ENCODE measurements at regions not wholly inside any gene's neighbourhood (a gene's known extent, or its start where the extent isn't known, plus 50 kb on each side); places are given as distances from the start of the nearest gene placed in this dataset.

GRCh38 chr2:42916324-42916723 is 123.9 kb upstream of the HAAO start:
- TF ChIP-seq CTCF (IDR thresholded peaks at IDR 0.05 in 2 of 3, conservative IDR thresholded peaks at IDR 0.05 in 1 of 3; ENCODE audit: borderline replicate concordance in 1 of 3, insufficient read depth in 1 of 3, low read depth in 2 of 3, low read length in 2 of 3) (no peak), FOSL1 (IDR thresholded peaks at IDR 0.05; ENCODE audit: low read depth) (no peak), POLR2AphosphoS5 (IDR thresholded peaks at IDR 0.05; ENCODE audit: low read depth, low read length) (no peak), MAX (IDR thresholded peaks at IDR 0.05) (no peak), JUND (IDR thresholded peaks at IDR 0.05) (no peak), EZH2 (IDR thresholded peaks at IDR 0.05) (no peak), ZNF274 (IDR thresholded peaks at IDR 0.05; ENCODE audit: low read depth, low read length) (no peak), ZFX (IDR thresholded peaks at IDR 0.05) (no peak), RAD21 (IDR thresholded peaks at IDR 0.05; ENCODE audit: low read depth) (no peak), POLR2A (IDR thresholded peaks at IDR 0.05; ENCODE audit: borderline replicate concordance, extremely low read depth, insufficient read depth, insufficient read length) (no peak), ZBTB33 (IDR thresholded peaks at IDR 0.05; ENCODE audit: extremely low read depth, insufficient replicate concordance, low read length) (no peak)
